K562 (cell line): ENCODE measurements at regions not wholly inside any gene's neighbourhood (a gene's known extent, or its start where the extent isn't known, plus 50 kb on each side); places are given as distances from the start of the nearest gene placed in this dataset.

Experiments used
- CREB1 ChIP-seq, 2 experiments: sonication (generic) in 1 of 2; formaldehyde crosslinking in 1 of 2; IDR thresholded peaks; 2 replicates each; pipeline versions ENCODE4 v1.6.1 to v1.8.0; 2012 to 2022; ENCODE audit warnings: inconsistent platforms in 1 of 2, mild to moderate bottlenecking in 1 of 2, missing genetic modification reagents in 1 of 2, moderate library complexity in 1 of 2
- CTCF ChIP-seq, 3 experiments: IDR thresholded peaks in 2 of 3; conservative IDR thresholded peaks in 1 of 3; 2 replicates each; pipeline ENCODE4 v1.5.1; 2011 to 2012; ENCODE audit warnings: low read length in 3 of 3, mild to moderate bottlenecking in 3 of 3, control low read depth in 2 of 3, improper control_type of control experiment in 1 of 3, inconsistent platforms in 1 of 3, low read depth in 1 of 3, mixed read lengths in 1 of 3, moderate library complexity in 1 of 3; ENCODE audit not compliant: insufficient read depth in 2 of 3
- EP300 ChIP-seq: IDR thresholded peaks from 2 replicates; pipeline ENCODE4 v1.6.1; 2012; ENCODE audit warnings: low read length, improper control_type of control experiment
- EZH2 ChIP-seq: IDR thresholded peaks from 2 replicates; pipeline ENCODE4 v1.6.1; 2012; ENCODE audit warnings: low read depth, mild to moderate bottlenecking, inconsistent platforms, low read length, borderline replicate concordance
- HCFC1 ChIP-seq: IDR thresholded peaks from 2 replicates; pipeline ENCODE4 v1.6.1; 2012; ENCODE audit warnings: low read depth, low read length, improper control_type of control experiment
- MYBL2 ChIP-seq, 2 experiments: fragments of 450-650 bp in 1 of 2; sonication (generic) in 1 of 2; formaldehyde crosslinking in 1 of 2; IDR thresholded peaks; 2 replicates each; pipeline versions ENCODE4 v1.6.1 to v1.8.1; 2017 to 2022; ENCODE audit warnings: borderline replicate concordance in 1 of 2, inconsistent platforms in 1 of 2, low read depth in 1 of 2, mild to moderate bottlenecking in 1 of 2, missing genetic modification reagents in 1 of 2, moderate library complexity in 1 of 2
- PHB2 ChIP-seq: fragments of 450-650 bp; IDR thresholded peaks from 2 replicates; pipeline ENCODE4 v1.6.1; 2017; ENCODE audit warnings: low read depth
- POU5F1 ChIP-seq: fragments of 150-350 bp; IDR thresholded peaks from 2 replicates; pipeline ENCODE4 v1.6.1; 2014; ENCODE audit warnings: borderline replicate concordance, low read length, low read depth, mild to moderate bottlenecking; ENCODE audit not compliant: partially characterized antibody
- SMARCC2 ChIP-seq: fragments of 450-650 bp; IDR thresholded peaks from 2 replicates; pipeline ENCODE4 v1.6.1; 2017; ENCODE audit warnings: antibody characterized with exemption, moderate library complexity, mild to moderate bottlenecking, low read depth
- SREBF2 ChIP-seq: sonication (generic); formaldehyde crosslinking; IDR thresholded peaks from 2 replicates; pipeline ENCODE4 v1.4.0; 2020; ENCODE audit warnings: mild to moderate bottlenecking, missing genetic modification reagents
- USF2 ChIP-seq: sonication (generic); formaldehyde crosslinking; IDR thresholded peaks from 2 replicates; pipeline ENCODE4 v1.5.0; 2020; ENCODE audit warnings: missing genetic modification reagents
- ZFP91 ChIP-seq: sonication (generic); formaldehyde crosslinking; IDR thresholded peaks from 2 replicates; pipeline ENCODE4 v1.8.0; 2022; ENCODE audit warnings: mild to moderate bottlenecking, missing genetic modification reagents

GRCh38 chr2:67571785-67572718 lies 174.9 kb downstream of the ETAA1 start:
- TF ChIP-seq SREBF2 (CRISPR knock-in tag), result no peak
- TF ChIP-seq PHB2, result no peak
- no peak for TF ChIP-seq ZFP91 (CRISPR knock-in tag)
- no peak for TF ChIP-seq EP300
- TF ChIP-seq HCFC1, result no peak
- TF ChIP-seq USF2 (CRISPR knock-in tag), result no peak
- no peak for TF ChIP-seq EZH2
- TF ChIP-seq MYBL2 (IDR thresholded peaks at IDR 0.05; ENCODE audit: low read depth), result no peak
- no peak for TF ChIP-seq MYBL2 (CRISPR knock-in tag; IDR thresholded peaks at IDR 0.05; ENCODE audit: borderline replicate concordance)
- TF ChIP-seq SMARCC2, result no peak
- TF ChIP-seq CREB1 (IDR thresholded peaks at IDR 0.05), result no peak
- TF ChIP-seq CREB1 (CRISPR knock-in tag; IDR thresholded peaks at IDR 0.05), result no peak
- TF ChIP-seq CTCF (IDR thresholded peaks at IDR 0.05 in 2 of 3, conservative IDR thresholded peaks at IDR 0.05 in 1 of 3; ENCODE audit: insufficient read depth in 2 of 3, low read depth in 1 of 3, low read length in 3 of 3), result no peak
- no peak for TF ChIP-seq POU5F1
